Loucy (cell line): ENCODE measurements at regions not wholly inside any gene's neighbourhood (a gene's known extent, or its start where the extent isn't known, plus 50 kb on each side); places are given as distances from the start of the nearest gene placed in this dataset.

ENCODE experiments used
- H2AFZ ChIP-seq: fragments of 200-600 bp; sonication (generic); 2 replicates; pipeline ENCODE4 v1.6.0; 2016; ENCODE audit warnings: antibody characterized with exemption, mild to moderate bottlenecking, low read length, moderate library complexity
- H3F3A ChIP-seq: fragments of 200-600 bp; 2 replicates; pipeline ENCODE4 v1.6.0; 2016; ENCODE audit warnings: antibody characterized with exemption, low read depth, mild to moderate bottlenecking
- H3K27me3 ChIP-seq: fragments of 200-600 bp; sonication (generic); 2 replicates; pipeline ENCODE4 v1.6.1; 2014; ENCODE audit warnings: low read length, mild to moderate bottlenecking; ENCODE audit not compliant: insufficient read depth, poor library complexity, severe bottlenecking
- H3K36me3 ChIP-seq: fragments of 200-600 bp; sonication (generic); 2 replicates; pipeline ENCODE4 v1.6.1; 2016; ENCODE audit warnings: low read length; ENCODE audit not compliant: insufficient read depth
- H3K4me1 ChIP-seq: fragments of 200-600 bp; sonication (generic); 2 replicates; pipeline ENCODE4 v1.5.1; 2014; ENCODE audit warnings: low read length, mild to moderate bottlenecking; ENCODE audit not compliant: insufficient read depth, poor library complexity, severe bottlenecking
- H3K4me2 ChIP-seq: fragments of 200-600 bp; sonication (generic); 2 replicates; pipeline ENCODE4 v1.6.0; 2014; ENCODE audit warnings: antibody characterized with exemption, low read length, low read depth, mild to moderate bottlenecking; ENCODE audit not compliant: poor library complexity, severe bottlenecking
- H3K4me3 ChIP-seq: fragments of 200-600 bp; sonication (generic); 2 replicates; pipeline ENCODE4 v1.5.1; 2014; ENCODE audit warnings: low read length, mild to moderate bottlenecking, mixed read lengths; ENCODE audit not compliant: poor library complexity, severe bottlenecking
- H3K79me2 ChIP-seq: fragments of 200-600 bp; sonication (generic); 2 replicates; pipeline ENCODE4 v1.6.1; 2014; ENCODE audit warnings: low read length; ENCODE audit not compliant: insufficient read depth
- H3K9ac ChIP-seq: fragments of 200-600 bp; sonication (generic); 2 replicates; pipeline ENCODE4 v1.6.0; 2014; ENCODE audit warnings: mild to moderate bottlenecking, low read depth, low read length, moderate library complexity; ENCODE audit not compliant: poor library complexity, severe bottlenecking
- H3K9me2 ChIP-seq: fragments of 200-600 bp; sonication (generic); replicated peaks from 2 replicates; pipeline ENCODE4 v1.6.1; 2016; ENCODE audit warnings: low read depth, low read length, mixed read lengths
- H3K9me3 ChIP-seq: fragments of 200-600 bp; sonication (generic); 2 replicates; pipeline ENCODE4 v1.6.1; 2014; ENCODE audit warnings: mild to moderate bottlenecking, antibody characterized with exemption, low read length, low read depth; ENCODE audit not compliant: insufficient read depth
- H4K20me1 ChIP-seq: fragments of 200-600 bp; sonication (generic); 2 replicates; pipeline ENCODE4 v1.6.0; 2014; ENCODE audit warnings: antibody characterized with exemption, low read length, mild to moderate bottlenecking; ENCODE audit not compliant: insufficient read depth, poor library complexity, severe bottlenecking
- CTCF ChIP-seq: fragments of 200-600 bp; sonication (generic); conservative IDR thresholded peaks from 2 replicates; pipeline ENCODE4 v1.5.1; 2014; ENCODE audit warnings: mild to moderate bottlenecking, antibody characterized with exemption, low read length
- EZH2phosphoT487 ChIP-seq: fragments of 200-600 bp; IDR thresholded peaks from 2 replicates; pipeline ENCODE4 v1.6.1; 2018; ENCODE audit warnings: antibody characterized with exemption, mild to moderate bottlenecking, moderate library complexity, borderline replicate concordance

GRCh38 chr12:3992945-3993344, 119.7 kb upstream of the PARP11 start:
- H3K4me1 ChIP-seq = no peaks in the 10 kb centered on the region
- TF ChIP-seq CTCF (no peak), EZH2phosphoT487 (no peak)
- no peak overlapping the region for H3K4me3 ChIP-seq

GRCh38 chr12:3991798-3992580, 118.8 kb upstream of the PARP11 start:
- no peaks in the 10 kb centered on the region for H3K9me2 ChIP-seq
- no peak overlapping the region for H3K4me3 ChIP-seq
- no peaks in the 10 kb centered on the region for H3K27me3 ChIP-seq
- no peaks in the 10 kb centered on the region for H3F3A ChIP-seq
- no peaks in the 10 kb centered on the region for H3K4me1 ChIP-seq
- no peaks in the 10 kb centered on the region for H3K9me3 ChIP-seq
- no peak overlapping the region for H3K9ac ChIP-seq
- no peaks in the 10 kb centered on the region for H3K79me2 ChIP-seq
- no peak overlapping the region for H2AFZ ChIP-seq
- no peak overlapping the region for H3K4me2 ChIP-seq
- no peaks in the 10 kb centered on the region for H3K36me3 ChIP-seq
- H4K20me1 ChIP-seq = no peaks in the 10 kb centered on the region
- TF ChIP-seq CTCF (no peak), EZH2phosphoT487 (no peak)

More at GRCh38 chr12:3992945-3993344, 119.7 kb upstream of the PARP11 start:
- no peaks in the 10 kb centered on the region for H3K9me2 ChIP-seq
- H3K36me3 ChIP-seq = no peaks in the 10 kb centered on the region
- H2AFZ ChIP-seq = no peak overlapping the region
- no peaks in the 10 kb centered on the region for H3K79me2 ChIP-seq
- H3K27me3 ChIP-seq = no peaks in the 10 kb centered on the region
- H3K9me3 ChIP-seq = no peaks in the 10 kb centered on the region
- no peak overlapping the region for H3K4me2 ChIP-seq
- H4K20me1 ChIP-seq = no peaks in the 10 kb centered on the region
- no peak overlapping the region for H3K9ac ChIP-seq
- no peaks in the 10 kb centered on the region for H3F3A ChIP-seq

- H3K79me2 ChIP-seq = no peaks in the 10 kb centered on the region
- no peaks in the 10 kb centered on the region for H3K9me3 ChIP-seq
- H4K20me1 ChIP-seq = no peaks in the 10 kb centered on the region
- H3K9ac ChIP-seq = no peak overlapping the region
- TF ChIP-seq CTCF = no peak
- TF ChIP-seq EZH2phosphoT487 = no peak
- no peaks in the 10 kb centered on the region for H3F3A ChIP-seq
- H3K36me3 ChIP-seq = no peaks in the 10 kb centered on the region
- H2AFZ ChIP-seq = no peak overlapping the region
- no peak overlapping the region for H3K4me3 ChIP-seq
- H3K4me1 ChIP-seq = no peaks in the 10 kb centered on the region
- no peaks in the 10 kb centered on the region for H3K9me2 ChIP-seq
- no peak overlapping the region for H3K4me2 ChIP-seq
- H3K27me3 ChIP-seq = no peaks in the 10 kb centered on the region
Observed at GRCh38 chr12:3990501-3991280, 117.5 kb upstream of the PARP11 start.
